Femur (tissue), 1 donor: ENCODE measurements at regions not wholly inside any gene's neighbourhood (a gene's known extent, or its start where the extent isn't known, plus 50 kb on each side); places are given as distances from the start of the nearest gene placed in this dataset.

Experiments
- DNase-seq: peaks from one replicate; pipeline ENCODE4 v3.0.0-alpha.2; 2017

DNA sequence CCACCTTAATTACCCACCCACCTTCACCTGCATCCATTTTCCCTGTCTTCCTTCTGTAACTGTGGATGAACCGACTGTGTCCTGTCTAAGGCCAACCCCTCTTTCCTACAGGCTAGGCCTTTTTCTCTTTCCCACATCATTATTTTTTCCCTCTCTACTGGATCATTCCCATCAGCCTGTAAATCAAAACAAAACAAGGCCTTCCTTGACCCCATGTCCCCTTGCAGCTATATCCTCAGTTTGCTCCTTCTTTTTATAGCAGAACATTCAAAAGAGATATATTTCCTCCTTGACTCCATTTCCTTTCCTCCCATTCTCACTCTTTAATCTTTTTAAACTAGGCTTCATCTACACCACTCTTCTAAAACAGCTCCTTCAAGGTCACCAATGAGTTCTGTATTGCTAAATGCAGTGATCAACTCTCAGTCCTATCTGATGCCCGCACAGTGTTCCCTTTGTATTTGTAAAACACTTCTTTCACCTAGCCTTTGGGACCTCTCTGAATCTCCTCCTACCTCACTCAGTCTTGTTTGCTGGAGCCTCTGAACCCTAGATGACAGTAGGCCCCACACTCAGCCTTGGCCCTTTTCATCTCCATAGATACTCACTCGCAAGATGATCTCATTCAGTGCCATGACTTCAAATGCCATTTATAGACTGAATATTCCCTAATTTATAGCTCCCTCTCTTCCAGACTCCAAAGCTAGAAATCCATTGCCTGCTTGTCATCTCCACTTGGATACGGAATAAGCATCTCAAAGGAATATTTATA, 55.7 kb downstream of the CXCR4 start:
- no peak for DNase-seq

- DNase-seq = no peak
These were observed 57.5 kb downstream of the CXCR4 start for GRCh38 chr2:136060416-136060815.

DNA sequence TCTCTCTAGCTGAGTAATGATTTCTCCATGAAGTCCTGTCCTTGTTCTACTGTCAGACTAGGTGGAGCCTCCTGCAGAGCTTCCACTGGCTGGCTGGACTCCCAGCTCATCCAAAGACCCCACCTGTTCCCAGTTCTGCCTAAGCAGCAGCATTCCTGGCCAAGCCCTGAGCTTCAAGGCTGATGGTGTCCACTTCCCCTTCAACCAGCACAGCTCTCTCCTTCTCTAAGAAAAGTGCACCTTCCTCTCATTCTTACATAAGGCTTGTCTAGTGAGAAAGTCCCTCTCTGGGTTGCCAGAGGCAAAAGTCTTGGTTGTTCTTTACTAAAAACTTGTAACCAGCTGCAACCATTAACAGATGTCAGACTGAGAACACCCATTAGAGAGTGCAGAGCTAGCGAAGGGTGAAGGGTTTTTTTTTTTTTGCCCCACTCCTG, 58.9 kb downstream of the CXCR4 start:
- no peak for DNase-seq

- DNase-seq = no peak
These were observed 59.7 kb downstream of the CXCR4 start for GRCh38 chr2:136058262-136058661.

GRCh38 chr2:136057802-136058140, 60.2 kb downstream of the CXCR4 start:
- no peak for DNase-seq

- DNase-seq = no peak
These were observed 60.7 kb downstream of the CXCR4 start for GRCh38 chr2:136057023-136057801.

GRCh38 chr2:136055929-136056688, 61.8 kb downstream of the CXCR4 start:
- DNase-seq = no peak

GRCh38 chr2:136054856-136055255, 63.1 kb downstream of the CXCR4 start:
- no peak for DNase-seq

DNA sequence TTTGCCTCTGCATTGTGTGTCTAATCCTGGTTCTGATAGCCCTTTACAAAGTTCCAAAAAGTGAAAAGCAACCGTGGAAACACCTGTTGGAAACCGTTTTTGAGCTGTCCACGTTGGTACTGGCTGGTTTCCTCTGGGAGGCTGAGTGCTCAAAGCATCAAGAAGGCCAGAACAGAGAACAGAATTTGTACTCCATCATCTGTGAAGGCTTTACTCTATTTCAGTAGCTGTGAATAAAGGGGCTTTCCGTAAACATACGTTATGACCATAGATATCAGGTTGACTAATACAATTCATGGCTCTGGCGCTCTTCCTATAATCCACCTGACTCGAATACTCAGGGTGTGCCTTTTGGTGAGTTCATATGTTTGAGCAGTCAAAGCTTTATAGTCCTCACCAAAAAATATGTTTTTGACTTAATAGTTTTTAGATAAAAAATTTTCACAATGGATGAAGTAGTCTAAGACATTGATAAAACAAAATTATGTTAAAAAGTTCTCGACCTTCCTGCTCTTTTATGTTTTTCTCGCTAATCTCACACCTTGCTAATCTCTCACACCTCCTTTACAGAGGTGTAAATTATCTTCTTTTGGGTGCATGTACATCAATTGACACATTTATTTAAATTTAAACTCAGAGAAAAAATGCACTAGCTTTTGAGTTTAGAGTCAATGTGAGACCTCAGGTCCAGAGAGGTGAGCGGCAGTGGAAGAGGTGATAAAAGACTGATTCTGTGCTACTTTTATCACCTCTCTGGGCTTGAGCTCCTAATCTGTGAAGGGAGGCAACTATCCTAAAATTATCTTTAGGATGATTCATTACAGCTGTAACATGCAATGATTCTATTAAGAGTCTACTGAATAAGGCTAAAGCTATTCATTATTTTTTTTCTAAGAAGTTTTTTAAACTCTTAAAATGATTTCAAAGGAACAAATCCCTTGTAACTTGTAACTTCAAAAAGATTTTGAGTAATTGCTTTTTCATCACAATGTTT, 65.3 kb downstream of the CXCR4 start:
- DNase-seq = no peak

DNA sequence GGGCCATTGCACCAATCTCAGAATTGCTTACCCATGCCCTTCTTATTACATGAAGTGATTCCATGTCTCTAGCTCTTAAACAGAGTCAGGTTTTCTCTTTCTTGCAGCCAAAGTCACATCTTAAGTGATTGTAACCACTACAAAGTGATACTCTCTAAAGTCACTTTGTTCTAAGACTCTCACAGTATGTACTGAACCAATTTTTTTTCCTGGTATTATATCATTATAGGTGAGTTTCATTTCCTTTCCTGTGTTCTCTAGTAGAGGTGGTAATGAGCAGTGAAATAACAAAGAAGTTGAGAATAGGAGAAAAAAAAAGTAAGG, 66.3 kb upstream of the DARS1 start:
- no peak for DNase-seq

DNA sequence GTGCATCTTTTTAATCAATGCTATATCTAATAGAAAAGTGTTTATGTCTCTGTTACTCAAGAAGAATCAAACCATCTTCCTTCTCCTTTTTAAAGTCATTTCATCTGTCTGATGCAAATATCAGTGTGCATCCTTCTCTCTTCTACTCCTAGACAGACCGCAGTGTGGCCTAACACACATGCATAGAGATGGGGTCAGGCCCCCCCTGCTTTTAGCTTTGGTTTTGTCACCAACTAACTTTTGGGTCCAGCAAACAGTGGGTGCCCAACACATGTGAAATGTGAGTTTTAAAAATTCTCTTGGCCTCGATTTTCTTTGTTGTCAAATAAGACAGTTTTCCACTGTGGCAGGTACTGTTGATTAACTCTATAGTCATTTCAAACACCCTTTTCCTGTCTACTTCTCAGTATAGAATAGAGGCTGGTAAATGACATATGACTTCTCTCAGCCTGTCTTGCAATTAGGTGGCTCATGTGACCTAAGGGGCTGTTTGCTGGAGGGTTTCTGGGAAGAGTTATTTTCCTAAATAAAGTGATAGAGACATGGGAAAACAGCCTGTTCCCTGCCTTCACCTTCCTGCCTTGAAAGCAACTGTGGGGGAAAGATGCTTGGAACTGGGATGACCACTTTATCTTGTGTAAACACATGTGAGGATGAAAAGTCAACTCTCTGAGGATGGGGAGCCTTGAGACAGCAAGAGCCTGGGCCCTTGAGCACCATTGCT, 65.7 kb upstream of the DARS1 start:
- DNase-seq = no peak

GRCh38 chr2:136049991-136050920, 64.8 kb upstream of the DARS1 start:
- DNase-seq = no peak

GRCh38 chr2:136049011-136049742, 63.8 kb upstream of the DARS1 start:
- DNase-seq = peak; percentile 63

DNA sequence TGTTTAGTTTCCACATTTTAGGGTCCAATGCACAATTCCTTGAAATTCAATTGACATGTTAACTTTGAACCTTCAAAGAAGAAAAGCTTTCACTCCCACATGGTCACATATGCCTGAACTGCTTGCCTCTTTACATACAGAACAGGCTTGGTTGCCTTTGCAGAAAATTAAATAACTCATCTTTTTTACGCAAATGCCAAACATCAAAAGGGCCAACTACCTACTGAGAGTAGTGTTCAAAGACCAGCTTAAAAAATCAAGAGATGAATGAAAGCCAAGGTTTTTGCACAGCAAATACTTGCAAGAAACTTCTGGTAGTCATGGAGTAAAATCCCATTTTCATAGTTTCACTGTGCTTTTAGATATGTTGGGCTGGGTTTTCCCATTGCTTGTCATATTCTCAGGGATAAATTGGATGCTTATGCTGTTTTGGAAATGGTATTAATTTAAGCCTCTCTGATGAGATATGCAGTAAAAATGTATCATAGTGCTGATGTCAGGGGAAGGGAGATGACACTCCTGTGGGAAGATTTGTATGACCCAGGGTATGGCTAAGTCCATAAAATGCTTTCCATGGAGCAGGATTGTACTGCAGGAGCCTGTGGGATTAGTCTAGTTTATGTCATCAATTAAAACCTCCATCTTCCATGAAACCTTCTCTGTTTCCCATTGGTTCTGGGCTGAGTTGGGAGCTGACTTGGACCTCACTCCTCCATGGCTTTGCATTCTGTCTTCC, 60.6 kb upstream of the DARS1 start:
- DNase-seq = peak; percentile 37

- DNase-seq = no peak
These were observed 59.9 kb upstream of the DARS1 start for GRCh38 chr2:136045344-136045743.
